Activated T-helper 9 cell treated with anti-CD3 and anti-CD28 coated beads, Interleukin-2, amount 50 U/mL, for 16 hours (primary cell): ENCODE measurements at regions not wholly inside any gene's neighbourhood (a gene's known extent, or its start where the extent isn't known, plus 50 kb on each side); places are given as distances from the start of the nearest gene placed in this dataset.
"Not testable (repeated sequence)": the region's sequence is repeated elsewhere in the genome, so short reads cannot be mapped to it uniquely, and the experiment has no call there.

Experiments
- DNase-seq: peaks from one replicate; pipeline ENCODE4 v3.0.0-alpha.2; 2020; ENCODE audit warnings: low read depth

DNA sequence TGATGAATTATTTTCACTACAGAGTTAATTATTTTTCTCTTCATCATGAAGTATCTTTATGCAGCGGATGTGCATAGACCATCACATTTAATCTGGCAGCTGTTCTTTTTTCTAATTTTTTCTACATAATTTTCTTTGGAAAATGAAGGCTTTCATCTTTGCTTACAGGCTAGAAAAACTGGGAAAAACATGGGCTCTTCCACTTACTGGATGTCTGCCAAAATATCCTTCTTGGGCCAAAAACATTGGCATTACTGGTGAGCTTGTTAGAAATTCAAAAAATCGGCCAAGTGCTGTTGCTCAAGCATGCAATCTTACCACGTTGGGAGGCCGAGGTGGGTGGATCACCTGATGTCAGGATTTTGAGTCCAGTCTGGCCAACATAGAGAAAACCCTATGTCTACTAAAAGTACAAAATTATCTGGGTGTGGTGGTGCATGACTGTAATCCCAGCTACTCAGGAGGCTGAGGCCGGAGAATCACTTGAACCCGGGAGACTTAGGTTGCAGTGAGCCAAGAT lies 176.8 kb downstream of the ZNF737 start:
- no peak for DNase-seq

DNA sequence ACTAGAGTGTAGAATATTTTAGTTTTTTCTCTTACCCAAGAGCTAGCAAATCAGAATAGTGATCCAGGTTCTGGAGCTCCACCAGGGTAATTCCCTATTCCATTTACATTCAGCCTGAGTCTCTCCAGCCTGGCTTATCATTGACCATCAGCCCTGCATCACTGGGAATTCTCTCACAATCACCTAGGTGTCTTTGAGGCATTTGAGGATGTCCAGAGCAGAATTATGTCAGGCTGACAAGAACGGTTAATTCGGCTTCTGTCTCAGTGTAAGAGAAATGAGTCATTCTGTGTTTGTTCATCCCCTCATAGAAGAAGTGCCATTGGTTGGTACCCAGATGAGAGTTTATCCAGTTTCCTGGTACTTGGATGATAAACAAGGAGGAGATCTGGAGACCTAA lies 180.5 kb downstream of the ZNF737 start:
- DNase-seq = no peak

DNA sequence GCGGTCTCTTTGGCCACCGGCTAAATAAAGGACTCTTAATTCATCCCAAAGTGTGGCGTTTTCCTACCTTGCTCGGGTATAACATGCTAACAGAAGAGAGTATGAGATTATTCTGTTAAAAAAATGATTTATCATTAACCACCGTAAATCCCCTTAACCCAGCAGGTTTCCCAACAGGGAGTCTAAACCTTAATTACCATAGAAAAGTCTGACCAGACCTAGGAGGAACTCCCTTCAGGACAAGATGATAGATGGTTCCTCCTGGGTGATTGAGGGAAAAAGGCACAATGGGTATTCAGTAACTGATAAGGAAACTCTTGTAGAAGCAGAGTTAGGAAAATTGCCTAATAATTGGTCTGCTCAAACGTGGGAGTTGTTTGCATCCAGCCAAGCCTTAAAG lies 193.7 kb downstream of the ZNF737 start:
- no peak for DNase-seq

GRCh38 chr19:20371304-20371703 lies 194.3 kb downstream of the ZNF737 start:
- DNase-seq = not testable (repeated sequence)

DNA sequence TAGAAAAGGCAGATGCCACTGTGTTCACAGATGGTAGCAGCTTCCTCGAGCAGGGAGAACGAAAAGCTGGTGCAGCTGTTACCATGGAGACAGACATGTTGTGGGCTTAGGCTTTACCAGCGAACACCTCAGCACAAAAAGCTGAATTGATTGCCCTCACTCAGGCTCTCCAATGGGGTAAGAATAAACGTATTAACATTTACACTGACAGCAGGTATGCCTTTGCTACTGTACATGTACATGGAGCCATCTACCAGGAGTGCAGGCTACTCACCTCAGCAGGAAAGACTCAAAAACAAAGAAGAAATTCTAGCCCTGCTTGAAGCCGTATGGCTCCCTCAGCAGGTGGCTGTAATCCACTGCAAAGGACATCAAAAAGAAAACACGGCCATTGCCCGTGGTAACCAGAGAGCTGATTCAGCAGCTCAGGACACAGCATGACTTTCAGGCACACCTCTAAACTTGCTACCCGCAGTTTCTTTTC lies 197.7 kb downstream of the ZNF737 start:
- DNase-seq = no peak

GRCh38 chr19:20365146-20365545 lies 198.1 kb downstream of the ZNF486 start:
- DNase-seq = no peak

DNA sequence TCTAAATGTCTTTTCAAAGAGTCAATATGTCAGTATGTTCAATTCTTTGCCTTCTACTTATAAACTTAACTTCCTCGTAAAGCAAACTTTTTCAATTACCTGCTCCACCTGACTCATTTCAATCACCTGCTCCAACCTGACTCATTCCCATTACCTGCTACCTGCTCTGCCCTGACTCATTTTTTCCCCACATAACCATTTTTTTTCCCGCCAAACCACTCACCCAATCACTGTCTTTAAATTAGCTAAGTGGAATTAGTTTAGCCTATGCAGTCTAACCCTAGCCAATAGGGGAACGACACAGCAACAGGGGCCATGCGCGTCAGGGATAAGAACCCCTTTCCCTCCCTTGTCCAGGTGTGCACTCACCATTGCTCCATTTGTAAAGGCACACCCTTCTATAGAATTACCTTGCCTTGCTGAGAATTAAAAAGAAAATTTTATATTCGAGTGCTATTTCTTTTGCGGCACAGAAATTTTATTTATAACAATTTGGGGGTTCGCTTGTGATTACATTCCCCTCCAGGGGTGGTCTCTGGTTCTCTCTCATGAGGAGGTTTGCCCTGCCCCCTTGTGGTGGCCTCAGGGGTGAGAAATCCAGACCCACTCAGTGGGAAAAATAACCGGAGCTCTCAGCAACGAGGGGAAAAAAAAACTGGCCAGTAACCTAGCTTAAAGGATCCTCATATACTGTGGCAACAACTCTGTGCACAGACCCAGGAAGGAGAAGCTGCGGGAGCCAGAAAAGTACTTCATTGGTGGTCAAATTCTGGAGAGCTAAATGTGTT lies 193.1 kb downstream of the ZNF486 start:
- no peak for DNase-seq

DNA sequence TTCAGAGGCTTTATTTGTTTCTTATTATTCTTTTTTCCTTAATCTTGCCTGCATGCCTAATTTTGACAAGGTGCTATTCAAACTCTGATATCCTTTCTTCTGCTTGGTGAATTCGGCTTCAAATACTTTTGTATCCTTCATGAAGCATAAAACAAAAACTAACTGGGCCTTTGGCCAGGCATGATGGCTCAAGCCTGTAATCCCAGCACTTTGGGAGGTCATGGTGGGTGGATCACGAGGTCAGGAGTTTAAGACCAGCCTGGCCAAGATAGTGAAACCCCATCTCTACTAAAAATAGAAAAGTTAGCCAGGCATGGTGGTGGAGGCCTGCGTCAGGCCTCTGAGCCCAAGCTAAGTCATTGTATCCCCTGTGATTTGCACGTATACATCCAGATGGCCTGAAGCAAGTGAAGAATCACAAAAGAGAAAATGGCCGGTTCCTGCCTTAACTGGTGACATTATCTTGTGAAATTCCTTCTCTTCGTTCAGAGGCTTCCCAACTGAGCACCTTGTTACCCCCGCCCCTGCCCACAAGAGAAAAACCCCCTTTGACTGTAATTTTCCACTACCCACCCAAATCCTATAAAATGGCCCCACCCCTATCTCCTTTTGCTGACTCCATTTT lies 191.9 kb downstream of the ZNF486 start:
- DNase-seq = not testable (repeated sequence)

- no peak for DNase-seq
Observed at GRCh38 chr19:20357921-20358320, 190.9 kb downstream of the ZNF486 start.

- DNase-seq = no peak
Observed at GRCh38 chr19:20351244-20351643, 184.2 kb downstream of the ZNF486 start.

DNA sequence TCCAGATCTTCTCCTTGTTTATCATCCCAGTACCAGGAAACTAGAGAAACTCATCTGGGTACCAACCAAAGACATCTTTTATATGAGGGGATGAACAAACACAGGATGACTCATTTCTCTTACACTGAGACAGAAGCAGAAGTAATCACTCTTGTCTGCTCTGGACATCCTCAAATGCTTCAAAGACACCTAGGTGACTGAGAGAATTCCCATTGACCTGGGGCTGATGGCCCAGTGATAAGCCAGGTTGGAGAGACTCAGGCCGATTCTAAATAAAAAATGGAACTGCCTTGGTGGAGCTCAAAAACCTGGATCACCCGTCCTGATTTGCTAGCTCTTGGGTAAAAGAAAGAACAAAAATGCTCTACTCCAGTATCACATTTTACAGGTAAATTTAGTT lies 182.2 kb downstream of the ZNF486 start:
- DNase-seq = no peak

DNA sequence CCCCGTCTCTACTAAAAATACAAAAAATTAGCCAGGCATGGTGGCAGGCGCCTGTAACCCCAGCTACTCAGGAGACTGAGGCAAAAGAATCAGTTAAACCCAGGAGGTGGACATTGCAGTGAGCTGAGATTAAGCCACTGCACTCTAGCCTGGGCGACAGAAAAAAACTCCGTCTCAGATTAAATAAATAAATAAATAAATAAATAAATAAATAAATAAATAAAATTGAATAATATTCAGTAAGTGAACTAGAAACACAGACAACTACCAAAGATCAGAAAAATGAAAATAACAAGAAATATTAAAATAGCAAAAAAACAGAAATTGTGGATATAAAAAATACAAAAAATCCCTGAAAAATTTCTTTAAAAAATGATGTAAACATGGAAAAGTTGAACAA lies 172.4 kb downstream of the ZNF486 start:
- no peak for DNase-seq

DNA sequence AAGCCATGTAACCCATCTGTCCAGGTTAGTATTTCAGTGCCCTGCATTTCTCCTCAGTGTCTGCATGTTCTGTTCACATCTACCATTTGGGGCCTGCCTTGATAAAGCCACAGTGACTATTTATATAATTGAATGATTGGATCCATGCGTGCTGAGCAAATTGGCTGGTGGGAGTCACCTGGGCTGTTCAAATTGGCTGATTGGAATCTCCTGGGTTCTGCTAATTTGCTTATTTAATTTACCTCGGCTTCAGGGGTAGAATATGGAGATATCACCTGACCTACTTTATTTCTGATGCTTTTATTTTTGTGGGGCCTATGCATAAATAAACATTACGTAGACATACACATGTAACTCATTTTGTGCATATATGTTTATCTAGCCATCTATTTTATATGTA lies 167.7 kb downstream of the ZNF486 start:
- DNase-seq = no peak

- no peak for DNase-seq
Observed at GRCh38 chr19:20333508-20333907, 166.5 kb downstream of the ZNF486 start.

- no peak for DNase-seq
Observed at GRCh38 chr19:20325151-20325550, 158.1 kb downstream of the ZNF486 start.

GRCh38 chr19:20321139-20321763 lies 154.2 kb downstream of the ZNF486 start:
- no peak for DNase-seq

- DNase-seq = no peak
Observed at GRCh38 chr19:20320191-20320590, 153.2 kb downstream of the ZNF486 start.

DNA sequence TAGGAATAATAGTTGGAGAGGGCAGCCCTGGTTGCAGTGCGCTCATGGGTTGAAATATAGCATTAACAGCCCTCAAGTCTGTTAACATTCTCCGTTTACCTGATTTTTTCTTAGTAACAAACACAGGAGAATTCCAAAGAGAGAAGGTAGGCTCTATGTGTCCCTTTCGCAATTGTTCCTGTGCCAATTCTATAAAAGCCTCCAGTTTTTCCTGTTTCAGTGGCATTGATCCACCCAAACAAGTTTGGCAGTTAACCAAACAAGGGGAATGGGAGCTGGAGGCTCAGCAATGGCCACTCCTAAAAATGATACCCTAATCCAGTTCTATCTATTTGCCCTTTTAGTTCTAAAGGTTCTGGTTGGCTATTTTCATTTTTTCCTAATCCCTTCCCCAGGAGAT lies 151.6 kb downstream of the ZNF486 start:
- no peak for DNase-seq

GRCh38 chr19:20315543-20315942 lies 148.5 kb downstream of the ZNF486 start:
- no peak for DNase-seq

DNA sequence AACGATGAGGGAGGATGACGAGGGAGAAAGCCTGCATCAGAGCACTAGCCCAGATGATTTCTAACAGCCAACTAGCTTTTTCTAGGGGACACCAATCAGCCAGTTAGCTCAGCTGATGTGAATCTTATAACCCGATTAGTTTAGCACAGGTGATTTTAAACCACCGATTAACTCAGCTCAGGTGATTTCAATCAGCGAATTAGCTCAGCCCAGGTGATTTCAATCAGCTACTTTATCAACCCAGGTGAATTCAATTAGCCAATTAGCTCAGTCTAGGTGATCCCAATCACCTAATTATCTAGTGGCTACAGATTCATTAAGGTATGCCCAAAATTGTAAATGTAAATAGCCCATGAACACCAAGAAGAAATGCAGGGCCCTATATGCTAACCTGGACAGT lies 146.9 kb downstream of the ZNF486 start:
- no peak for DNase-seq

- DNase-seq = no peak
Observed at GRCh38 chr19:20307127-20307526, 140.1 kb downstream of the ZNF486 start.

DNA sequence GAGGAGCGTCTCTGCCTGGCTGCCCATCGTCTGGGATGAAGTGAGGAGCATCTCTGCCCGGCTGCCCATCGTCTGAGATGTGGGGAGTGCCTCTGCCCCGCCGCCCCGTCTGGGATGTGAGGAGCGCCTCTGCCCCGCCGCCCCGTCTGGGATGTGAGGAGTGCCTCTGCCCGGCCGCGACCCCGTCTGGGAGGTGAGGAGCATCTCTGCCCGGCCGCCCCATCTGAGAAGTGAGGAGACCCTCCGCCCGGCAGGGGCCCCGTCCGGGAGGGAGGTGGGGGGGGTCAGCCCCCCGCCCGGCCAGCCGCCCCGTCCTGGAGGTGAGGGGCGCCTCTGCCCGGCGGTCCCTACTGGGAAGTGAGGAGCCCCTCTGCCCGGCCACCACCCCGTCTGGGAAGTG lies 129.3 kb downstream of the ZNF486 start:
- not testable (repeated sequence) for DNase-seq

DNA sequence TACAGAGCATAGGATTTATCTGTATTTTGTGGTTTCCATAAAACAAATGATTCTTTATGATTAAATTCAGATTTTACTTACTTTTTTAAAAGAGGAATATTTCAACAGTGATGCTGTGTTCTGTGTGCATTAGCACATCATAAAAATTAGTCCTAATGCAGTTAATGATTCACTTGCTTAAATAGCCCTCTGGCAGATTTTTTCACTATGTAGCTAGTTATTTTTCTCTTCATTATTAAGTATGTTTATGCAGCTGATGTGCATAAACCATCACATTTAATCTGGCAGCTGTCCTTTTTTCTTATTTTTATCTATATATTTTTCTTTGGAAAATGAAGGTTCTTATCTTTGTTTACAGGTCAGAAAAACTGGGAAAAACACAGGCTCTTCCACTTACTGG lies 127.2 kb downstream of the ZNF486 start:
- no peak for DNase-seq
